K562 (cell line): ENCODE measurements at regions not wholly inside any gene's neighbourhood (a gene's known extent, or its start where the extent isn't known, plus 50 kb on each side); places are given as distances from the start of the nearest gene placed in this dataset.
A peak's percentile ranks its signal among the peaks of the same experiment; 100 is the strongest.

Experiments used
- ATAC-seq: fragments of 200-7000 bp; cut with Tn5 transposase; 3 replicates; pipeline ENCODE4 v1.9.1; 2020; ENCODE audit warnings: moderate library complexity
- BruUV-seq: library from RNA; stranded (reverse); fragments of 400-500 nt; replicated peaks from 2 replicates; lab custom pipeline; 2021; lab: Mats Ljungman, UMichigan
- CTCF ChIA-PET: fragments of 300-600 bp; formaldehyde crosslinking; extraction: SDS; loops from one replicate; lab custom pipeline; 2021; ENCODE audit warnings: low intra/inter-chr PET ratio; lab: Yijun Ruan, JAX
- POLR2A ChIA-PET: fragments of 300-600, 350-650 bp; sonication (Branson Sonifier 250); formaldehyde crosslinking; extraction: SDS; loops from one replicate; lab custom pipeline; 2021; ENCODE audit warnings: antibody characterized with exemption, inconsistent platforms; lab: Yijun Ruan, JAX
- DNase-seq, 4 experiments: peaks; one replicate each; pipeline versions ENCODE4 v3.0.0 to v3.0.0-alpha.2; 2011 to 2018; ENCODE audit warnings: low spot score in 3 of 4, mixed read lengths in 3 of 4; ENCODE audit errors: extremely low read depth in 1 of 4
- FAIRE-seq: peaks from 2 replicates; lab custom pipeline; 2011; peaks lifted over from hg19 to GRCh38; lab: Jason Lieb, UNC
- H2AFZ ChIP-seq: 2 replicates; pipeline ENCODE4 v1.6.0; 2011; ENCODE audit warnings: low read depth, low read length, control low read depth, inconsistent platforms
- H3K27ac ChIP-seq: fragments of 200-600 bp; 3 replicates; pipeline ENCODE4 v1.8.0; 2011; ENCODE audit warnings: low read depth, mild to moderate bottlenecking, control low read depth, inconsistent platforms, low read length, moderate library complexity, mixed read lengths; ENCODE audit errors: extremely low read depth
- H3K27me3 ChIP-seq, 2 experiments: fragments of 300-600 bp in 1 of 2; 2 replicates in 1 of 2; 3 replicates in 1 of 2; pipeline versions ENCODE4 v1.6.0 to v1.8.0; 2011; ENCODE audit warnings: inconsistent platforms in 2 of 2, low read length in 2 of 2, mild to moderate bottlenecking in 1 of 2, mixed read lengths in 1 of 2, moderate library complexity in 1 of 2; ENCODE audit not compliant: control insufficient read depth in 2 of 2, insufficient read depth in 2 of 2
- H3K36me3 ChIP-seq: fragments of 300-600 bp; 3 replicates; pipeline ENCODE4 v1.8.0; 2011; ENCODE audit warnings: mild to moderate bottlenecking, low read length, inconsistent platforms; ENCODE audit not compliant: control insufficient read depth, insufficient read depth
- H3K4me1 ChIP-seq, 2 experiments: fragments of 200-600 bp in 1 of 2; replicated peaks in 1 of 2; 2 replicates in 1 of 2; 3 replicates in 1 of 2; pipeline versions ENCODE4 v1.5.1 to v1.8.0; 2011; ENCODE audit warnings: inconsistent platforms in 2 of 2, low read length in 2 of 2, mild to moderate bottlenecking in 1 of 2, mixed read lengths in 1 of 2, moderate library complexity in 1 of 2; ENCODE audit not compliant: control insufficient read depth in 2 of 2, insufficient read depth in 2 of 2
- H3K4me2 ChIP-seq: 2 replicates; pipeline ENCODE4 v1.6.1; 2011; ENCODE audit warnings: low read length, control low read depth, inconsistent platforms, mixed read lengths; ENCODE audit not compliant: insufficient read depth
- H3K4me3 ChIP-seq: fragments of 200-600 bp; sonication (generic), shearing (Covaris generic); 2 replicates; pipeline ENCODE4 v1.5.1; 2016; ENCODE audit warnings: control low read depth, inconsistent platforms
- H3K79me2 ChIP-seq: fragments of 200-600 bp; 3 replicates; pipeline ENCODE4 v1.8.0; 2011; ENCODE audit warnings: low read length, inconsistent platforms; ENCODE audit not compliant: control insufficient read depth, insufficient read depth
- H3K9ac ChIP-seq, 2 experiments: 2 replicates each; pipeline versions ENCODE4 v1.6.0 to v1.6.1; 2011; ENCODE audit warnings: low read depth in 2 of 2, low read length in 2 of 2, control low read depth in 1 of 2, inconsistent platforms in 1 of 2, mild to moderate bottlenecking in 1 of 2, mixed read lengths in 1 of 2; ENCODE audit not compliant: insufficient read depth in 1 of 2
- H3K9me1 ChIP-seq: one replicate; pipeline ENCODE4 v1.6.0; 2011; ENCODE audit warnings: inconsistent platforms, mild to moderate bottlenecking, low read length, moderate library complexity; ENCODE audit not compliant: control insufficient read depth, insufficient read depth
- H3K9me3 ChIP-seq: replicated peaks from 2 replicates; pipeline ENCODE4 v1.5.1; 2011; ENCODE audit warnings: low read depth, low read length, inconsistent platforms; ENCODE audit not compliant: control insufficient read depth, insufficient read depth
- H4K20me1 ChIP-seq: replicated peaks from 2 replicates; pipeline ENCODE4 v1.6.1; 2011; ENCODE audit warnings: low read length, inconsistent platforms, mixed read lengths; ENCODE audit not compliant: control insufficient read depth, insufficient read depth
- ARHGAP35 ChIP-seq: fragments of 450-650 bp; IDR thresholded peaks from 2 replicates; pipeline ENCODE4 v1.6.1; 2018; ENCODE audit not compliant: partially characterized antibody
- HMG20B ChIP-seq: fragments of 250-450 bp; sonication (Bioruptor Pico); IDR thresholded peaks from 2 replicates; pipeline ENCODE4 v1.5.0; 2021; ENCODE audit warnings: mild to moderate bottlenecking
- PHB2 ChIP-seq: fragments of 450-650 bp; IDR thresholded peaks from 2 replicates; pipeline ENCODE4 v1.6.1; 2017; ENCODE audit warnings: low read depth
- POLR2B ChIP-seq: fragments of 450-650 bp; IDR thresholded peaks from 2 replicates; pipeline ENCODE4 v1.6.1; 2018; ENCODE audit warnings: low read depth; ENCODE audit not compliant: partially characterized antibody
- PTBP1 ChIP-seq: fragments of 200-400 bp; formaldehyde crosslinking; IDR thresholded peaks from 2 replicates; pipeline ENCODE4 v1.6.1; 2017; ENCODE audit warnings: low read depth, low read length
- RAD21 ChIP-seq, 2 experiments: fragments of 250-450 bp in 1 of 2; fragments of 450-650 bp in 1 of 2; sonication (Bioruptor Pico) in 1 of 2; formaldehyde crosslinking in 1 of 2; IDR thresholded peaks in 1 of 2; conservative IDR thresholded peaks in 1 of 2; 2 replicates each; pipeline versions ENCODE4 v1.4.0 to v1.8.0; 2020 to 2022; ENCODE audit warnings: mild to moderate bottlenecking in 2 of 2, moderate library complexity in 1 of 2
- REST ChIP-seq, 2 experiments: fragments of 450-650 bp; formaldehyde crosslinking in 1 of 2; IDR thresholded peaks; 2 replicates each; pipeline versions ENCODE4 v1.4.0 to v1.6.1; 2014 to 2020; ENCODE audit warnings: mild to moderate bottlenecking in 2 of 2, borderline replicate concordance in 1 of 2, low read depth in 1 of 2
- SRSF3 ChIP-seq: fragments of 200-400 bp; formaldehyde crosslinking; IDR thresholded peaks from 2 replicates; pipeline ENCODE4 v1.6.1; 2016; ENCODE audit warnings: mild to moderate bottlenecking, low read length, moderate library complexity; ENCODE audit not compliant: insufficient read depth
- TRIM28 ChIP-seq: fragments of 450-650 bp; IDR thresholded peaks from 2 replicates; pipeline ENCODE4 v1.6.1; 2017
- ZNF561 ChIP-seq: fragments of 450-650 bp; formaldehyde crosslinking; conservative IDR thresholded peaks from 2 replicates; pipeline ENCODE4 v1.4.0; 2020; ENCODE audit warnings: mild to moderate bottlenecking, moderate library complexity
- WGBS: fragments of 100-300 bp; shearing (Covaris generic); methylation state at CpG from one replicate; pipeline ENCODE4 v1.1.6; 2016; ENCODE audit warnings: low coverage, mixed read lengths; ENCODE audit not compliant: insufficient coverage; ENCODE audit errors: missing lambda C conversion rate; 5-methylcytosine and 5-hydroxymethylcytosine counted together
- in situ Hi-C: fragments of 300-500 bp; cut with MboI; formaldehyde crosslinking; loops from 4 replicates; pipeline ENCODE4 v1.15.0; 2018; ENCODE audit warnings: inconsistent platforms, mixed read lengths
- intact Hi-C: fragments of 100-400 bp; cut with micrococcal nuclease; formaldehyde crosslinking; loops from 2 replicates; pipeline ENCODE4 v1.14.2; 2022
- TF ChIP-seq, protein P1 (sequence below), 3 experiments: fragments of 200-800 bp in 1 of 3; sonication (Bioruptor generic) in 1 of 3; sonication (generic) in 1 of 3; formaldehyde crosslinking in 1 of 3; IDR thresholded peaks; 2 replicates each; pipeline versions ENCODE4 v1.6.1 to v1.8.0; 2016 to 2022; ENCODE audit warnings: mild to moderate bottlenecking in 2 of 3, missing compliant biosample characterization in 2 of 3, missing genetic modification characterization in 2 of 3, missing genetic modification reagents in 1 of 3

DNA sequence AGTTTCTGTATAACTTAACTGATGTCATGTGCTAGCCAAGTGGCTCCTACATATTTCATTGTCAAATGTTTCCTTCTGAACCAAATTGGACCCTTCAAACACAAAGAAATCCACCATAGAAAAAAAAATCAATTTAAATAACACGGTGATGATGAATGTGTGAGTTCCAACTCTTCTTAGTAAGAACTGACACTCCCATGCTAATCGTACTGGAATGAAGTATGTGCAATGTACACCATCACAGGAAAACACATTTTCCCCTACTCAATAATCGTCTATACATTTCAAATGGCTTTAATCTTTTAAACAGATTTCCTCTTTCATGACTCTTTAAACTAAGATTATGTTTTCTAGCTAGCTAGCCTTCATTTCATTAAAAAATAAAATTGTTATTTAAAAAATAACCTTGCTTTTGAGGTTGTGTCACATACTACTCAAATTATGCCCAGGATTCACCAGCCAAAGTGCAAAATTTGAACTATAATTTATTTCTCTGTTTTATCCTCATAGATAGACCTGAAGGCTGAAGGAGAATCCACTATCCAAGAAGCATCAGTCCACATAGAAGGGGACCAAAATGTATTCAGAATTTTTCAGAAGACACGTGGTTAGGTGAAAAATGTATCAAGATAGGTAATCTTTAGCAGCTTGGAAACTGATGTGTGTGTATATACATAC is 131.0 kb upstream of the ITGA1 start (continued):
- TF ChIP-seq SRSF3 (no peak), POLR2B (no peak), ZNF561 (no peak), ARHGAP35 (no peak), PHB2 (no peak)
- TF ChIP-seq, protein P1, sequence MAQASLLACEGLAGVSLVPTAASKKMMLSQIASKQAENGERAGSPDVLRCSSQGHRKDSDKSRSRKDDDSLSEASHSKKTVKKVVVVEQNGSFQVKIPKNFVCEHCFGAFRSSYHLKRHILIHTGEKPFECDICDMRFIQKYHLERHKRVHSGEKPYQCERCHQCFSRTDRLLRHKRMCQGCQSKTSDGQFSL (CRISPR knock-in tag; IDR thresholded peaks at IDR 0.05): no peak
- TF ChIP-seq, protein P1 (tag; IDR thresholded peaks at IDR 0.05): no peak
- TF ChIP-seq, all 486 proteins: peak for 0

- ChIA-PET CTCF (interaction anchor here (0.7 to 1.3 kb wide), 3 partner anchors 1693 to 1698 kb away, joined by 3 to 7 read pairs (median 3); no protein-coding TSS in a partner anchor), POLR2A (interaction anchor here (0.8 kb wide), 1 partner anchor 18 kb away, joined by 3 read pairs; no protein-coding TSS in a partner anchor)
- in situ Hi-C loops: loop anchor here (25.0 kb wide), 1 partner anchor 1270 kb away; the partner anchor contains the start of gene ISL1
- Histone ChIP-seq H2AFZ (no peak overlapping the region), H3K27ac (no peak overlapping the region), H3K4me1 (no peaks in the 10 kb centered on the region), H3K27me3 (no peaks in the 10 kb centered on the region), H4K20me1 (no peaks in the 10 kb centered on the region), H3K9ac (no peak overlapping the region), H3K4me2 (no peak overlapping the region), H3K4me3 (no peak overlapping the region), H3K9me3 (no peaks in the 10 kb centered on the region), H3K9me1 (no peaks in the 10 kb centered on the region), H3K36me3 (no peaks in the 10 kb centered on the region), H3K79me2 (no peaks in the 10 kb centered on the region)
- no TSS peak for BruUV-seq
- WGBS: 3% methylated on average over 3 of the region's 3 CpGs
- FAIRE-seq (peak; percentile 66), DNase-seq (peak; percentile 10 to 22 (median 16)), ATAC-seq (no peak)
- intact Hi-C loops: loop anchor here (1.0 to 5.0 kb wide), 2 partner anchors 1275 to 1694 kb away; partner anchors contain the start of gene ISL1
- TF ChIP-seq RAD21 (CRISPR knock-in tag; conservative IDR thresholded peaks at IDR 0.05 in 1 of 2, IDR thresholded peaks at IDR 0.05 in 1 of 2) (peak; percentile 54 to 67), TRIM28 (no peak), PTBP1 (no peak), REST (IDR thresholded peaks at IDR 0.05; ENCODE audit: borderline replicate concordance) (peak; percentile 48; the same call in 1 of the 2 replicates), REST (CRISPR knock-in tag; IDR thresholded peaks at IDR 0.05; ENCODE audit: low read depth) (no peak), HMG20B (no peak)
These were observed 130.5 kb upstream of the ITGA1 start for GRCh38 chr5:52657247-52657645.
